WTC11 (cell line): ENCODE measurements at regions not wholly inside any gene's neighbourhood (a gene's known extent, or its start where the extent isn't known, plus 50 kb on each side); places are given as distances from the start of the nearest gene placed in this dataset.

ENCODE experiments used
- ATAC-seq: fragments of 200-7000 bp; cut with Tn5 transposase; 2 replicates; pipeline ENCODE4 v1.10.0; 2021; ENCODE audit warnings: mild to moderate bottlenecking, moderate library complexity
- CTCF ChIA-PET: fragments of 300-600 bp; sonication (Branson Sonifier 250); formaldehyde crosslinking; loops from one replicate; lab custom pipeline; 2021; ENCODE audit warnings: antibody characterized with exemption; lab: Charles Lee
- POLR2A ChIA-PET: fragments of 350-600 bp; sonication (Branson Sonifier 250); formaldehyde crosslinking; loops from one replicate; lab custom pipeline; 2021; ENCODE audit warnings: antibody characterized with exemption; lab: Charles Lee
- DNase-seq: peaks from one replicate; pipeline ENCODE4 v3.0.0; 2021; ENCODE audit warnings: low spot score
- H3K27ac Mint-ChIP-seq: 2 replicates; pipeline ENCODE4 v1.8.0; 2021; ENCODE audit warnings: mixed read lengths
- H3K27me3 Mint-ChIP-seq: 2 replicates; pipeline ENCODE4 v1.8.0; 2021; ENCODE audit warnings: low read depth, mild to moderate bottlenecking, moderate library complexity, mixed read lengths
- H3K36me3 Mint-ChIP-seq: 2 replicates; pipeline ENCODE4 v1.8.0; 2021; ENCODE audit warnings: mixed read lengths
- H3K4me1 Mint-ChIP-seq: 2 replicates; pipeline ENCODE4 v1.8.0; 2022; ENCODE audit warnings: mixed read lengths
- H3K4me3 Mint-ChIP-seq: 2 replicates; pipeline ENCODE4 v1.8.0; 2021; ENCODE audit warnings: mild to moderate bottlenecking, moderate library complexity, mixed read lengths
- H3K9me3 Mint-ChIP-seq: 2 replicates; pipeline ENCODE4 v1.8.0; 2021; ENCODE audit warnings: mixed read lengths
- AFF4 ChIP-seq: sonication (generic); formaldehyde crosslinking; IDR thresholded peaks from 2 replicates; pipeline ENCODE4 v1.8.1; 2023; ENCODE audit warnings: mild to moderate bottlenecking, missing genetic modification reagents, borderline replicate concordance
- CBFB ChIP-seq: sonication (generic); formaldehyde crosslinking; IDR thresholded peaks from 2 replicates; pipeline ENCODE4 v1.8.1; 2022; ENCODE audit warnings: mild to moderate bottlenecking, low read depth, missing genetic modification reagents
- CTCF ChIP-seq: fragments of 200-600 bp; IDR thresholded peaks from 2 replicates; pipeline ENCODE4 v1.8.0; 2022; ENCODE audit warnings: antibody characterized with exemption
- E2F1 ChIP-seq: sonication (generic); formaldehyde crosslinking; IDR thresholded peaks from 2 replicates; pipeline ENCODE4 v1.8.0; 2022; ENCODE audit warnings: mild to moderate bottlenecking, missing genetic modification reagents
- ELF4 ChIP-seq: sonication (generic); formaldehyde crosslinking; IDR thresholded peaks from 2 replicates; pipeline ENCODE4 v1.8.1; 2022; ENCODE audit warnings: low read depth, mild to moderate bottlenecking, moderate library complexity, missing genetic modification reagents
- EMX1 ChIP-seq: fragments of 250-450 bp; sonication (Bioruptor Pico); IDR thresholded peaks from 2 replicates; pipeline ENCODE4 v1.8.0; 2021; ENCODE audit warnings: mild to moderate bottlenecking
- FOXJ3 ChIP-seq: sonication (generic); formaldehyde crosslinking; IDR thresholded peaks from 2 replicates; pipeline ENCODE4 v1.9.0; 2021; ENCODE audit warnings: missing genetic modification reagents, mild to moderate bottlenecking, borderline replicate concordance
- GTF2I ChIP-seq: fragments of 250-450 bp; sonication (Bioruptor Pico); conservative IDR thresholded peaks from 2 replicates; pipeline ENCODE4 v1.4.0; 2021; ENCODE audit warnings: mild to moderate bottlenecking
- HMGA2 ChIP-seq: fragments of 250-450 bp; sonication (Bioruptor Pico); IDR thresholded peaks from 2 replicates; pipeline ENCODE4 v1.4.0; 2021; ENCODE audit warnings: mild to moderate bottlenecking, moderate library complexity
- MXD4 ChIP-seq: fragments of 250-450 bp; sonication (Bioruptor Pico); IDR thresholded peaks from 2 replicates; pipeline ENCODE4 v1.8.0; 2021; ENCODE audit warnings: mild to moderate bottlenecking, moderate library complexity, borderline replicate concordance
- NFE2L1 ChIP-seq: sonication (generic); formaldehyde crosslinking; IDR thresholded peaks from 2 replicates; pipeline ENCODE4 v1.8.1; 2023; ENCODE audit warnings: missing genetic modification reagents
- NR3C1 ChIP-seq: sonication (generic); formaldehyde crosslinking; conservative IDR thresholded peaks from 2 replicates; pipeline ENCODE4 v1.8.1; 2023; ENCODE audit warnings: low read depth, mild to moderate bottlenecking, missing genetic modification reagents
- PRDM15 ChIP-seq: sonication (generic); formaldehyde crosslinking; IDR thresholded peaks from 2 replicates; pipeline ENCODE4 v1.8.0; 2022; ENCODE audit warnings: missing genetic modification reagents
- RORB ChIP-seq: fragments of 250-450 bp; sonication (Bioruptor Pico); IDR thresholded peaks from 2 replicates; pipeline ENCODE4 v1.9.0; 2021; ENCODE audit warnings: mild to moderate bottlenecking
- SOX15 ChIP-seq: fragments of 250-450 bp; sonication (Bioruptor Pico); IDR thresholded peaks from 2 replicates; pipeline ENCODE4 v1.9.0; 2021; ENCODE audit warnings: mild to moderate bottlenecking
- SP1 ChIP-seq: sonication (generic); formaldehyde crosslinking; conservative IDR thresholded peaks from 2 replicates; pipeline ENCODE4 v1.8.1; 2022; ENCODE audit warnings: missing genetic modification reagents
- TP53 ChIP-seq: sonication (generic); formaldehyde crosslinking; IDR thresholded peaks from 2 replicates; pipeline ENCODE4 v1.8.1; 2023; ENCODE audit warnings: mild to moderate bottlenecking, missing genetic modification reagents
- USF1 ChIP-seq: sonication (generic); formaldehyde crosslinking; IDR thresholded peaks from 2 replicates; pipeline ENCODE4 v1.8.0; 2022; ENCODE audit warnings: mild to moderate bottlenecking, missing genetic modification reagents
- ZBTB21 ChIP-seq: sonication (generic); formaldehyde crosslinking; IDR thresholded peaks from 2 replicates; pipeline ENCODE4 v1.8.1; 2023; ENCODE audit warnings: mild to moderate bottlenecking, missing genetic modification reagents, borderline replicate concordance
- ZNF138 ChIP-seq: sonication (generic); formaldehyde crosslinking; conservative IDR thresholded peaks from 2 replicates; pipeline ENCODE4 v1.8.1; 2022; ENCODE audit warnings: mild to moderate bottlenecking, moderate library complexity, missing genetic modification reagents
- ZNF232 ChIP-seq: sonication (generic); formaldehyde crosslinking; IDR thresholded peaks from 2 replicates; pipeline ENCODE4 v1.8.0; 2022; ENCODE audit warnings: mild to moderate bottlenecking, missing genetic modification reagents
- ZNF416 ChIP-seq: fragments of 250-450 bp; sonication (Bioruptor Pico); IDR thresholded peaks from 2 replicates; pipeline ENCODE4 v1.9.0; 2021; ENCODE audit warnings: mild to moderate bottlenecking, inconsistent platforms
- TF ChIP-seq, protein P1 (sequence below): fragments of 250-450 bp; sonication (Bioruptor Pico); conservative IDR thresholded peaks from 2 replicates; pipeline ENCODE4 v1.9.0; 2021; ENCODE audit warnings: mild to moderate bottlenecking
- TF ChIP-seq, protein P2 (sequence below): sonication (generic); formaldehyde crosslinking; conservative IDR thresholded peaks from 2 replicates; pipeline ENCODE4 v1.8.1; 2022; ENCODE audit warnings: mild to moderate bottlenecking, missing genetic modification reagents

- no peaks in the 10 kb centered on the region; the same call in 1 of the 2 replicates for H3K27me3 Mint-ChIP-seq
- H3K4me1 Mint-ChIP-seq, result no peaks in the 10 kb centered on the region
- H3K9me3 Mint-ChIP-seq, result peaks cover 8% of the 10 kb centered on the region
- TF ChIP-seq, protein P1, sequence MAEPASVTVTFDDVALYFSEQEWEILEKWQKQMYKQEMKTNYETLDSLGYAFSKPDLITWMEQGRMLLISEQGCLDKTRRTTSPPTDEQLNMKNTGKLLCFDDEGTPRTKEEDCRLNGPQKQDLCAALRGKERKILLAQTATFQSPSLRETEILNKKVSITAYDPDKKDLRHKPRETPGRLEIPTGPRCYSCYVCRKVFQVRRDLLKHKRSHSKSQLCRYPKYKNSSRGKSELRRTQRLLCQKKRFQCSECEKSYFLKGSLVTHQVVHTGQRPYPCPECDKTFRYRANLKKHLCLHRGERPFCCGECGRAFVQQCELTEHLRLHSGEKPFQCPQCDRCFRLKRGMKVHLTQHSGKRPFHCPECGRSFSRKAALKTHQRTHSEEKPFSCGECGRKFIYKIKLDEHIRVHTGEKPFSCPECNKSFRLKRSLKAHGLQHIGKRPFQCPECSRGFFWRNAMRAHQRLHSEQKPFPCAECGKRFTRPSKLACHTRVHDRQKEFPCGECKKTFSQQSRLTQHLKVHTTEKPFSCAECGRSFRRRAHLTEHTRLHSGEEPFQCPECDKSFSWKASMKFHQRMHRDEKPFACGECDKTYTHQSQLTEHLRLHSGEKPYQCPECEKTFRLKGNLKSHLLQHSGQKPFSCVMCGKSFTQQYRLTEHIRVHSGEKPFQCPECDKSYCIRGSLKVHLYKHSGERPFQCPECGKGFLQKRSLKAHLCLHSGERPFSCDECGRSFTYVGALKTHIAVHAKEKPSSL (CRISPR knock-in tag), result no peak
- TF ChIP-seq CBFB (no peak), ZNF232 (no peak), EMX1 (CRISPR knock-in tag) (no peak), MXD4 (CRISPR knock-in tag) (no peak), SP1 (no peak), RORB (CRISPR knock-in tag) (no peak), AFF4 (no peak), CTCF (no peak), SOX15 (no peak), GTF2I (CRISPR knock-in tag) (no peak), HMGA2 (no peak), NR3C1 (CRISPR knock-in tag) (no peak), ZNF138 (CRISPR knock-in tag) (no peak), NFE2L1 (CRISPR knock-in tag) (no peak), ZBTB21 (no peak), ZNF416 (no peak)
- H3K4me3 Mint-ChIP-seq, result no peak overlapping the region
- H3K36me3 Mint-ChIP-seq, result 0 out of 2 replicates have a peak, but pooled peaks cover 2% of the 10 kb centered on the region
- CTCF ChIA-PET, result interaction anchor here (1.0 kb wide), 1 partner anchor 39 kb away, joined by 4 read pairs; no protein-coding TSS in a partner anchor
- H3K27ac Mint-ChIP-seq, result no peak overlapping the region
- ATAC-seq (no peak), DNase-seq (no peak)
- POLR2A ChIA-PET, result no interaction called here
Measured at GRCh38 chr10:9381733-9382532, 1327.4 kb downstream of the GATA3 start.

- no peak for DNase-seq
- ChIA-PET CTCF (interaction anchor here (1.0 kb wide), 1 partner anchor 40 kb away, joined by 4 read pairs; no protein-coding TSS in a partner anchor), POLR2A (no interaction called here)
- no peak overlapping the region for H3K4me3 Mint-ChIP-seq
- no peak overlapping the region for H3K27ac Mint-ChIP-seq
- 0 out of 2 replicates have a peak, but pooled peaks cover 2% of the 10 kb centered on the region for H3K36me3 Mint-ChIP-seq
- no peaks in the 10 kb centered on the region for H3K4me1 Mint-ChIP-seq
- no peaks in the 10 kb centered on the region; the same call in 1 of the 2 replicates for H3K27me3 Mint-ChIP-seq
- ATAC-seq, result no peak
- H3K9me3 Mint-ChIP-seq, result peaks cover 8% of the 10 kb centered on the region
- TF ChIP-seq E2F1 (CRISPR knock-in tag) (no peak), TP53 (no peak), ZNF232 (no peak), PRDM15 (no peak), ELF4 (CRISPR knock-in tag) (no peak), USF1 (CRISPR knock-in tag) (no peak), FOXJ3 (no peak)
- TF ChIP-seq, protein P2, sequence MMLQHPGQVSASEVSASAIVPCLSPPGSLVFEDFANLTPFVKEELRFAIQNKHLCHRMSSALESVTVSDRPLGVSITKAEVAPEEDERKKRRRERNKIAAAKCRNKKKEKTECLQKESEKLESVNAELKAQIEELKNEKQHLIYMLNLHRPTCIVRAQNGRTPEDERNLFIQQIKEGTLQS (CRISPR knock-in tag), result no peak
Measured at GRCh38 chr10:9382533-9382866, 1328.0 kb downstream of the GATA3 start.
